UCSD-AML1 (cell line): ENCODE measurements at regions not wholly inside any gene's neighbourhood (a gene's known extent, or its start where the extent isn't known, plus 50 kb on each side); places are given as distances from the start of the nearest gene placed in this dataset.
"Not testable (repeated sequence)": the region's sequence is repeated elsewhere in the genome, so short reads cannot be mapped to it uniquely, and the experiment has no call there.

Experiments used
- DNase-seq: peaks from one replicate; lab custom pipeline; 2025; ENCODE audit not compliant: unreplicated experiment; lab: John Stamatoyannopoulos, UW

- no peak for DNase-seq
Observed at GRCh38 chr4:174071595-174071994, 211.9 kb downstream of the FBXO8 start.

GRCh38 chr4:174069848-174070330 lies 213.6 kb downstream of the FBXO8 start:
- no peak for DNase-seq

DNA sequence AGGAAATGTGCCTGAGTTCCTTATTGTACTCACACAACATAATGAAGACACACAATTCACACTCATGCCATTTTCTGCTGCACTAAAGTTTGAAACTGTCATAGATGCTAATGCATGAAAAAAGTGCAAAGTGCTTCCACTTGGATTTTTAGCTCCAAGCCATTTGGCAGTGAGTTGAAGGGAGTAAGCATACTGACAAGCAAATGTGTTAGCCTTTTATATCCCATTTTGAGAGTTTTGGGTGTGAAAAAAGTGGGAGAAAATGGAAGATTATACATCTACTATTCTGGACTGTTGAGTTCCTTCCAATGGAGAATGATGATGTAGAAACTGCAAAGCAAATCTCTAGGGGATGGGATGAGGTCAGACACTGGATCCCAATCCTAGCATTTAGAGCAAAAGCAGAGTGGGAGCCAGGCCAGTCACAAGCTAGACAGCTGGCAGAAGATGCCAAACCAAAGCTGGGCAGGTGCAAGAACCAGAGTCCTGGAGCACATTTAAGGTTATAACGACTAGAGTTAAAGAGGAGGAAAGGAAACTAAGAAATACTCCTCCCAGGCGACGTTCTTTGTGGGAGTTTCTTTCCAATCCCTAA lies 216.8 kb downstream of the FBXO8 start:
- no peak for DNase-seq

- DNase-seq = no peak
Observed at GRCh38 chr4:174062831-174063230, 220.6 kb downstream of the FBXO8 start.

GRCh38 chr4:174061026-174061425 lies 222.4 kb downstream of the FBXO8 start:
- no peak for DNase-seq

DNA sequence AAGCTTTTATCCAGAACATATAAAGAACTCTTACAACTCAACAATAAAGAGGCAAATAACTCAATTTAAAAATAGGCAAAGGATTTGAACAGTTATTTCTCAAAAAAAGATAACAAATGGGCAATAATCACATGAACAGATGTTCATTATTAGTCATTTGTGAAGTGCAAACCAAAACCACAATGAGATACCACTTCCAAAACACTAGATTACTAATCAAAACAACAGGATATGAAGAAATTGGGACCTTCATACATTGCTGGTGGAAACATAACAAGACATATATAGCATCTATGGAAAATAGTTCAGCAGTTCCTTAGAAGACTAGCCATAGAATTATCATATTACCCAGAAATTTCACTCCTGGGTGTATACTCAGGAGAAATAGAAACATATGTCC lies 224.6 kb downstream of the FBXO8 start:
- no peak for DNase-seq

DNA sequence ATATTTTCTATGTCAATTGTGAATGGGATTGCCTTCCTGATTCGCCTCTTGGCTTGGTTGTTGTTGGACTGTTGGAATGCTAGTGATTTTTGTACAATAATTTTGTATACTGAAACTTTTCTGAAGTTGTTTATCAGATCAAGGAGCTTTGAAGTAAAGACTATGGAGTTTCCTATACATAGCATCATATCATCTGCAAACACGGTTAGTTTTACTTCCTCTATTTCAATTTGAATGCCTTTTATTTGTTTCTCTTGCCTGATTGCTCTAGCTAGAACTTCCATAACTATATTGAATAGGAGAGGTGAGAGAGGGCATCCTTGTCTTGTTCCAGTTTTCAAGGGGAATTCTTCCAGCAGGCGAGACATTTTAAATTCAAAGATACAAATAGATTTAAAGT lies 226.5 kb downstream of the FBXO8 start:
- no peak for DNase-seq

DNA sequence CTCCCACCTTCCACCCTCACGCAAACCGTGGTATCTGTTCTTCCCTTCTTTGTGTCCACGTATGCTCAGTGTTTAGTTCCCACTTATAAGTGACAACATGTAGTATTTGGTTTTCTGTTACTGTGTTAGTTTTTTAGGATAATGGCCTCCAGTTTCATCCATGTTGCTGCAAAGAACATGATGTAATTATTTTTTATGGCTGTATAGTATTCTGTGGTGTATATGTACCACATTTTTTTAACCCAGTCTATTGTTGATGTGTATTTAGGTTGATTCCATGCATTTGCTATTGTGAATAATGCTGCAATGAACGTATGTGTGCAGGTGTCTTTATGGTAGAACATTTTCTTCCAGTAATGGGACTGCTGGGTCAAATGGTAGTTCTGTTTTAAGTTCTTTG lies 228.1 kb downstream of the FBXO8 start:
- no peak for DNase-seq

DNA sequence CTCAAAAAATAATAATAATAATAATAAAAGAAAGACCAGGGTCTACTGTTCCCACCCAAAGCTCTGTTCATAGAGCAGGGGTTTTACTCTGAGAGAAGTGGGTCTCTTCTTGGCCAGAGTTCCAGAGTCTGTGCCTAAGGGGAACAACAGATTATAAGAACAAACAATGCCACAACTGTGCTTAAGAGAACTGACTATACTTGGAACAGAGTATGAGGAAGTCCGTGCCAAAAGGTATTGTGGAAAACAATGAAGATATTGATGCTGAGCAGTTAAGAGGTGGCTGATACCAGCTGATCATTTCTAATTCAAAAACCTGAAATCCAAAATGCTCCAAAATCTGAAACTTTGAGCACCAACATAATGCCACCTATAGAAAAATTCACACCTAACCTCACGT lies 229.6 kb downstream of the FBXO8 start:
- DNase-seq = no peak

DNA sequence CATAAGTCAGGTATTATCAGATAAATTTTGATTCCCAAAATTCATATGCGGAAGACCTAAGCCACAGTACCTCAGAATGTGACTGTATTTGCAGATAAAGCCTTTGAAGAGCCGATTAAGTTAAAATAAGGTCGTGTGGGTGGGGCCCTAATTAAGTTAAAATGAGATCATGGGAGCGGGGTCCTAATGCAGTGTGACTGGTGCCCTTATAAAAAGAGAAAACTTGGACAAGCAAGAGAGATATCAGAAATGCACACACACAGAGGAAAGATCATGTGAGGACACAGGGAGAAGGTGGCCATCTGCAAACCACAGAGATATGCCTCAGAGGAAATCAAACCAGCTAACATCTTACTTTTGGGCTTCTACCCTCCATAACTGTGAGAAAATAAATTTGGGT lies 236.1 kb downstream of the FBXO8 start:
- DNase-seq = no peak

DNA sequence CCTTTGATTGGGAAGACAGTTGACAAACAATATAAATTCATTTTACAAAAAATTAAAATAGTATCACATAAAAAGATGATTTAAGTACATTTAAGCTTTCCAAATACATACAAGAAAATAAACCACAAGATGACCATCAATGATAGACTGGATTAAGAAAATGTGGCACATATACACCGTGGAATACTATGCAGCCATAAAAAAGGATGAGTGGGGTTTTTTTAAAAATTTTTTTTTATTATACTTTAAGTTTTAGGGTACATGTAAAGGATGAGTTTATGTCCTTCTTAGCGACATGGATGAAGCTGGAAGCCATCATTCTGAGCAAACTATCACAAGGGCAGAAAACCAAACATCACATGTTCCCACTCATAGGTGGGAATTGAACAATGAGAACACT lies 237.6 kb downstream of the FBXO8 start:
- DNase-seq = not testable (repeated sequence)

GRCh38 chr4:174045381-174045780 lies 238.1 kb downstream of the FBXO8 start:
- no peak for DNase-seq

GRCh38 chr4:174041555-174042105 lies 241.8 kb downstream of the FBXO8 start:
- DNase-seq = no peak

GRCh38 chr4:174040287-174040686 lies 243.2 kb downstream of the FBXO8 start:
- no peak for DNase-seq

GRCh38 chr4:174038481-174038880 lies 245.0 kb downstream of the FBXO8 start:
- DNase-seq = no peak

DNA sequence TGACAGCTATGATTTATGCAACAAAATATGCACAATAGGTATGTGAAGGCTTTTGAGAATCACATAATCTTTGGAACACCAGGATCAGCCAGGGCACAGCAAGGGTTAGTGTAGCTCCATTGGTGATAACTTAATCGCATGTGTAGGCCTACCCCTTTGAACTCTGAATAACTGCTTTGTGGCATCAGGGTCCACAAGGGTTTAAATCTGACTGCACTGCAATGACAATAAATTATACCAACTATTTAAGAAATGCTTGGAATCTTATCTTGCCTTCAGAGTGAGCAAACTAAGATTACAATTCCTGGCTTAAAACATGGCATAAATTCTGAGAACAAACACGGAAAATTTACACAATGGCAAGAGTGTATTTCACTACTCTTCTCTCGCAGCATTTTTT lies 245.8 kb downstream of the FBXO8 start:
- DNase-seq = no peak

- no peak for DNase-seq
Observed at GRCh38 chr4:174037049-174037448, 246.4 kb downstream of the FBXO8 start.

DNA sequence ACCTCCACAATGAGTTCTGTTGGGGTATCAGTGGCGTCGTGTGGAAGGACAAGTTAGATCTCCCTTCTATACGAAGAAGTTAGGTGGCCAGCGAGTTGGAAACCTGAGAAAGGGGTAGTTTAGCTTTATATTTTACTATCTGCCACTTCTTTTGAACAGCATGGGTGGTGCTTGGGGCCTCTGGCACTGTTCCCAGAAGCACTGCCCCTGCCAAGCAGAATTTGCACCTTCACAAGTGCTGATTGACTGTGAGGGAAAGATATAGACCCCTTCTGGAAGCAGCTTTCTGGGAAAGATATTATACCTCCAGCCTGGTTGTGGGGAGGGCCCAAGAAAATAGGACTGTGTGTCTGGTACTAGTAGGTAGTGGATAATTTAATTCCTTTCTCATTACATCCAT lies 246.9 kb downstream of the FBXO8 start:
- DNase-seq = no peak

DNA sequence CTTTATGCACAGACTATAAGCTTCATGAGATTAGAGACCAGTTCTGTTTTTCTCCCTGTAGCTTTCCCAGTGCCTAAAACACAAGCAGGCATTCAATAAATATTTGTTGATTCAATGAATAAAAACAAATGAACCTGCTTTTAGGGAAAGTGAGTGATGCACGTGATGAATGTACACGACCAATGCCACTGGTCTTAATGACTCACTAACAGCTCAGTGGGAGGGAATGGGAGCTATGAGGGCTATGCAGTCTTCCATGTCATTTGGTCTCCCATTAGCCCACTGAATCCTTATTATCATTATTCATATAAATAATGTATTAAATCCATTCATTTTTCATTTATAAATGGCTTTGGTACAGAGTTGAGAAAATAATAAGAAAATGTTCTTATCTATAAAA lies 247.4 kb downstream of the FBXO8 start:
- DNase-seq = no peak

DNA sequence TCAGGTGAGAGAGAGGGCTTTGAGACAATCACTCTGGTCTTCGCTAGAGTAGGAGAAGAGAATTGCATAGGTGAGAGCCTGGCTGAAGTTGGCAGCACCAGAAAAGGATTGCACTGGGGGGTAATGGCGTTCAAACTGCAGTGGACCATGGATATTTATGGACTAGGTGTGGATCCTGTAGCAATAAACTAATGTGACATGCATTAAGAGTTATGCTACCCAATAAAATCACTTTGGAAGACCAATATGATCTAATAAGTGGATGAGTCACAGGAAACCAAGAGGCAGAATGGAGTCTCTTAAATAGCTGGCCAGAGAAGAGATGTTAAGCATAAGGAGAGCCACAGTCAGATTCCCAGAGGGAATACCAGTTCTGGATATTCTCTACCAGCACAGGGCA lies 259.8 kb downstream of the FBXO8 start:
- DNase-seq = no peak

DNA sequence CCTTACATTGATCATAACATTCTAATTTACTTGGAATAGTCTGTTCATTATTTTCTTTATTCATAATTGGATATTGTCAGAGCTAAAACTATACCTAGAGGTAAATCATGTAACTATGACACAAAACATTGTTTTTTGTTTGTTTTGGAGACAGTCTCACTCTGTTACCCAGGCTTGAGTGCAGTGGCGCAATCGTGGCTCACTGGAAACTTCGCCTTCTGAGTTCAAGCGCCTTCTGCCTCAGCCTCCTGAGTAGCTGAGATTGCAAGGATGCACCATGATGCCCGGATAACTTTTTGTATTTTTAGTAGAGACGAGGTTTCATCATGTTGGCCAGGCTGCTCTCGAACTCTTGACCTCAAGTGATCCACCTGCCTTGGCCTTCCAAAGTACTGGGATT lies 265.2 kb downstream of the FBXO8 start:
- DNase-seq = no peak

DNA sequence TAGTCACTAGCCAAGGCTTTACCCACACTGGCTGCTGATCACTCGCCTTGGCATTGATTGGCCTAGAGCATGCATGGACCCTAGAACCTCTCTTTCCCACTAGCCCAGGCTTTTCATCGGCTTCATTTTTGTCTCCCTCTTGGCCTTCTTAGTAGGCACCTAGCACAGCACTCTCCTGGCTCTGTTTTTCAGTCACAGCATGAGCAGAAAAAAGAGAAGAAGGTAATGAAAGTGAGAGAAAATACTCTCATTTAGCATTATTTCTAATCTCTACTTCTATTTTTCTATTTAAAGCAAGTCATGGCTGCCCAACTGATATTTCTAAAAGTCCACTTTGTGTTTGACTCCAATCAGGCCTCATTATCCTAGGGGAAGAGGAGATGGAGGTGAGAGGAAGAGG lies 267.2 kb downstream of the FBXO8 start:
- DNase-seq = no peak

- no peak for DNase-seq
Observed at GRCh38 chr4:174012886-174013259, 270.6 kb downstream of the FBXO8 start.
